T-helper 2 cell treated with Interferon-gamma antibody and Interleukin-4, amounts not matched to agents 100 ng/mL and 5 ng/mL, for 36 hours (primary cell): ENCODE measurements at regions not wholly inside any gene's neighbourhood (a gene's known extent, or its start where the extent isn't known, plus 50 kb on each side); places are given as distances from the start of the nearest gene placed in this dataset.
"Not testable (repeated sequence)": the region's sequence is repeated elsewhere in the genome, so short reads cannot be mapped to it uniquely, and the experiment has no call there.

Experiments used
- intact Hi-C: fragments of 100-400 bp; cut with micrococcal nuclease; formaldehyde crosslinking; loops from one replicate; pipeline ENCODE4 v1.15.1; 2023

DNA sequence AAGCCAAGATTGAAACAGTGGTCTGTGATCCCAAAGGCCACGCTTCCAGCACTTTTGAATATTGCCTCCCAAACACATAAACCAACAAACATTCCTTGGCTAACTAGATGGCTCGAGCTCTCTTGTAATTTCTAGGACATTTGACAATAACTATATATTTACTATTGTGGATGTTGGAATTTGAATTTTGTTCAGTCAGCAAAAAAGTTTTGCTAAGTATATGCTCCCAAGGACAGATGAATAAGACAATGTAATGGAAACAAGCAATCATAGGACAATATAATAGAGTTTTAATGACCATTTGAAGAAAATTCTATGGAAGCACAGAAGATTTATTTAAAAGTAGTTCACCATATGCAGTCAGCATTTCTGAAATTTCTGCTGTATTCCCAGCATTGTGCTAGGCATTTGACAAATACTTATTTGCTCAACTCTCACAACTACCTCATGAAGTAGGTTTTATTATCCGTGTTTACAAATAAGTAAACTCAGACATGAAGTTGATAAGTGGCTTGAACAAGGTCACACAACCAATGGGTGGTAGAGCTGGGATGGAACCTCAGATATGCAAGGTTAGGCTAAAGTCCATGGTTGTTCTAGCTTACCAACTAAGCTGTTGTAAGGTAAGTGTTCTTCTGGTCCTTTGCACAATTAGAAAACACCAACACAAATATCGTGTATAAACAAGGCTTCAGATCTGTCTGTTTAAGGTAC, 205.1 kb downstream of the NUFIP1 start:
- intact Hi-C loops = no loop called here

DNA sequence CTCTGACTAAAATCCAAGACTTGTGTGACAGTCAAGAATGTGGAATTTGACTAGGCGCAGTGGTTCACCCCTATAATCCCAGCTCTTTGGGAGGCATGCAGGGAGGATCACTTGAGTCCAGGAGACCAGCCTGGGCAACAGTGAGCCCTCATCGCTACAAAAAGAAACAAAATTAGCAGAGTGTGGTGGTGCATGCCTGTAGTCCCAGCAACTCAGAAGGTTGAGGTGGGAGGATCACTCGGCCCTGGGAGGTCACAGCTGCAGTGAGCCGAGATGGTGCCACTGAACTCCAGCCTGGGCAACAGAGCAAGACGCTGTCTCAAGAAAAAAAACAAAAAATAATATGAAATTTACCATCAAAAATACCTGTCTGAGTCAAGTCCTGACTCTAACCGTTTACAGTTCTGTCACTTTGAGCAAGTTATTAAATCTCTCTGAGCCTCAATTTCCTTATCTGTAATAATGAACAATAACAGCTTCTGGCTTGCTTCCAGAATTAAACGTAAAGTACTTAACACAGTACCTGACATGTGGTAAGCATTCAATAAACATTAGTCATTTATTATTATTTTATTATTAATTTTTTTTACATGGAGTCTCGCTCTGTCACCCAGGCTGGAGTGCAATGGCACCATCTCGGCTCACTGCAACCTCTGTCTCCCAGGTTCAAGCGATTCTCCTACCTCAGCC, 204.6 kb upstream of the TSC22D1 start:
- intact Hi-C loops = no loop called here

DNA sequence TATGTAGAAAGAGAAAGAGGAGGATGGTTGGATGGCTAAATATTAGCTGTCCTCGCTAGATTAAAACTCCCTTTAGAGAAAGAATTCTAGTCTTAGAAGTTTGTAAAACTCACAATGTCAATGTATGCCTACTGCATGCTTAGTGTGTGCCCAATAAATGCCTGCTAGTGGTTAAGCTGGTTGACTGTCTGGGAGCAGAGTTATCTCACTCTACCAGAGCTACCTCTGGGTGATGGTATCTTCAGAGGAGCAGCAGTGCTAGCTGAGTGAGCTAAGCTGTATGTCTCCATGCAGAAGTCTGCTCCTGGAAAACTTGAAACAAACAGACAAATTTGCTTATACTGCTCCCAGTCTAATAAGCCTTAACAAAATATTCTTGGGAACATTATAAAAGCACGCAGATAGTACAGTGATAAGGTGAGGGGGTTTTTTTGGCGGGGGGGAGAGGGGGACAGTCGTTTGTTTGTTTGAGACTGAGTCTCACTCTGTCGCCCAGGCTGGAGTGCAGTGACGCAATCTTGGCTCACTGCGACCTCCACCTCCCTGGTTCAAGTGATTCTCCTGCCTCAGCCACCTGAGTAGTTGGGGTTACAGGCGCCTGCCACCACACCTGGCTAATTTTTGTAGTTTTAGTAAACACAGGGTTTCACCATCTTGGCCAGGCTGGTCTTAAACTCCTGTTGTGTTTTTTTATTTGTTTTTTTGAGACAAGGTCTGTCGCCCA, 202.8 kb upstream of the TSC22D1 start:
- intact Hi-C loops = no loop called here

DNA sequence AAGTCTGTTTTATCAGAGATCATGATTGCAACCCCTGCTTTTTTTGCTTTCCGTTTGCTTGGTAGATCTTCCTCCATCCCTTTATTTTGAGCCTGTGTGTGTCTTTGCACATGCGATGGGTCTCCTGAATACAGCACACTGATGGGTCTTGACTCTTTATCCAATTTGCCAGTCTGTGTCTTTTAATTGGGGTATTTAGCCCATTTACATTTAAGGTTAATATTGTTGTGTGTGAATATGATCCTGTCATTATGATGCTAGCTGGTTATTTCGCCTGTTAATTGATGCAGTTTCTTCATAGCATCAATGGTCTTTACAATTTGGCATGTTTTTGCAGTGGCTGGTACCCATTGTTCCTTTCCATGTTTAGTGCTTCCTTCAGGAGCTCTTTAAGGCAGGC, 199.2 kb upstream of the TSC22D1 start:
- intact Hi-C loops = not testable (repeated sequence)

DNA sequence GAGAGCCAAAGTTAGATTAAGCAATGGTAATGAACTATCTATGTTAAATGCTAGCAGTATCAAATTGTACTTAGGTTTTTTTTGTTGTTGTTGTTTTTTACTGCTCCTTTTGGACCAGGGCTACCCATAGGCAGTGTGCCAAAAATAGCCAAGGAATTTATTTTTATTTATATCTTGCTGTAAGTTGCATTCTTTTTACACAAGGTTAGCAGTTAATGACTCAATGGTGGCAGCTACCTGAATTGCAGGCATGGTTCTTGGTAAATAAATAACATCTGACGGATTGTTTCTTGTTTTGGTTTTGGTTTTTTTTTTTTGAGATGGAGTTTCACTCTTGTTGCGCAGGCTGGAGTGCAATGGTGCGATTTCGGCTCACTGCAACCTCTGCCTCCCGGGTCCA, 194.8 kb upstream of the TSC22D1 start:
- intact Hi-C loops = no loop called here

DNA sequence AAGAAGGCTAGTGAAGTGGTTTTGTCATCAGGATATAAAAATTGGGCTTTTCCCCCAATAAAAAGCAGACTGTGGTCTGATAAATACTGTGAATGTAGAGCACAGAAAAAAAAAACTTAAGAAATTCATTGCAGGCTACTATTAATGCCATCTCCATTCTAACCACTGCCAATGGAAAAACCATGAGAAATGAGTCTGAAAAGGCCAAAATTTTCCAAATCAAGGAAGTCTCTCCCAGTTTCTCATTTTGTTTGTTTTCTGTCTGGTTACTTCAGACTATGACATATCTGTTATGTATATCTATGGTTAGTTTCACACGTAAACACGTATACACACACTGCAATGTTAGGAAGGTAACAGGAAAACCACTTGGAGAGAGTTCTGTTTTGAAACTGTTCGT, 193.6 kb upstream of the TSC22D1 start:
- intact Hi-C loops = no loop called here

DNA sequence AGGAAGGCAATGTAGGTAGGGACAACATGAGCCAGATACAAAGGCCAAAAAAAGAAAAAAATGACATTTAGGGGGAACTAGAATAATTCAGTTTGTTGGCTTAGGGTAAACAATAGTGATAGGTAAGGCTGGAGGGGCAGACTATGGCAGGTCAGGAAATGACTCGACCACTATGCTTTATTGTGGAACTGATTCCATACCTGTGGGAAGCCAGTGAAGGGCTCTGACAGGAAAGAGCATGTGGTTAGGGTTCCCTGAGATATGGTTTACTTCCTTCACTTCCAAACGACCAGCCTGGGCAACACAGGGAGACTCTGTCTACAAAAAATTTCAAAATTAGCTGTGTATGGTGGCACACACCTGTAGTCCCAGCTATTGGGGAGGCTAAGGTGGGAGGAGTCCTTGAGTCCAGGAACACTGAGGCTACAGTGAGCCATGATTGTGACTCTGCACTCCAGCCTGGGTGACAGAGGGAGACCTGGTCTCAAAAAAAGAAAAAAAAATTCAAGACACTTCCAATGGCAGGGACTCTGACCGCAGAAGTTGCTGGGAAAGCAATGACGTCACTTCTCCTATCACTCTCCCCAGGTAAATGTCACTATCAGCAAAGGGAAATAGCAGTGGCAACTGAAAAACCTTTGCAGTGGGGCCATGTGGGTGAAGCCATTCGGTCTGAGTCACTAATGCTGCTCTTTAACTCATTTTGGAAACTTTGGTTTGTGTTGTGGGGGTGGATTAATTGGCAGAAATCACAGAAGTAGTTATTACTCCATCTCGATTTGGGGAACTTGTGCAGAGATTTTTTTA, 192.8 kb upstream of the TSC22D1 start:
- intact Hi-C loops = no loop called here

DNA sequence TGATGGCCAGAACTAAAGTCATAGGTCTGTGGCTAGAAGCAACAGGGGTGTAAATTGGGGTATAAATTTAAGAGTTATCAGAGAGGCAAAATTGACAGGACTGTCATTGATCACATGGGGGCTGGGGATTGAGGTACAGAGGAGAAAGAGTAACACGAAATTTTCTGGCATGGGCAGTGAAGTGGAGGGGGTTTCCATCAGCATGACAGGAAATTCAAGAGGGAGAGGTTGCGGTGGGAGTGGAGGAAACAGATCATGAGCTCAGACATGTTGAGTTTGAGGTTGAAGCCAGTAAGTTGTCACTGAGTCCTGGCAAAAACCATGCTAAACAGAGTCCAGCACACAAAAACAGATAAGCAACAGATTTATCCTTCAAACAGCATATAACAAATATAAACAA, 192.1 kb upstream of the TSC22D1 start:
- intact Hi-C loops = no loop called here

DNA sequence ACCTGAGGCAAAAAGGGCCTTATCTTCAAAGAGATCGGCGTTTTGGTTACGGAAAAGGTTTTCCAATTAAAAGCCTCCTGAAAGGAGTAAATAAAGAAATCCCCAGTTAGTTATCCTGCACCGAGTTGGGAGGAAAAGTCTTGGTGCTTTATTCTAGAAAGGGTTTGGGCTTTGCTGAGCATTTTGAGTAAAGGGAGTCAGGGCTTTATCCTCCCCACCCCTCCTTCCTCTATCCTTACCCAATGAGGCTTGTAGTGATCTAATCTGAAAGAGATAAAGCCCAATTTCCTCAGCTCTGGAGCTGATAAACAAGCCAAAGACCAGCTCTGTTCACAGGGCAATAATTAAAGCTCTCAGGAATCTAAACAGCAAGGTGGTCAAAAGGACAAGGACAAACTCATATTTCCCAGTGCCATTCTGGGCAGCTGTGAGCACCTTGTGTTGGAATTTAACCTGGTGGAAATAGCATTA, 188.9 kb upstream of the TSC22D1 start:
- intact Hi-C loops = no loop called here

DNA sequence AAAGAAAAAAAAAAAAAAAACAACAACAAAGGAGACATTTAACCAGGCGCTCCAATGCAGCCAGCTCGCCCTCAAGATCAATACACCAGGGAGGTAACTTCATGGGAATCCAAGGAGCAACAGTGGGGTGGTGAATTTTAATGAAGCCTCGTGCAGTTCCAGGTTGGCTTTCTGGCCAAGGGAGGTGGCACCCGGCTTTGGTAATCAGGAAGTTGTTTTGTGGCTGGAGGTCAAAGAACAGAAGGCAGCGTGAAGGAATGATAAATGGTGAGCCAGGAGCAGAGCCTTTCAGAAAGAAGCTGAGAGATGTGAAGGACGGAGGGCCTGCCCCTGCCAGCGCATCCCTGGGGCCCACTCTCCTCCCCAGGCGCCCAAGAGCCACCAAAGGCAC, 188.2 kb upstream of the TSC22D1 start:
- intact Hi-C loops = no loop called here

DNA sequence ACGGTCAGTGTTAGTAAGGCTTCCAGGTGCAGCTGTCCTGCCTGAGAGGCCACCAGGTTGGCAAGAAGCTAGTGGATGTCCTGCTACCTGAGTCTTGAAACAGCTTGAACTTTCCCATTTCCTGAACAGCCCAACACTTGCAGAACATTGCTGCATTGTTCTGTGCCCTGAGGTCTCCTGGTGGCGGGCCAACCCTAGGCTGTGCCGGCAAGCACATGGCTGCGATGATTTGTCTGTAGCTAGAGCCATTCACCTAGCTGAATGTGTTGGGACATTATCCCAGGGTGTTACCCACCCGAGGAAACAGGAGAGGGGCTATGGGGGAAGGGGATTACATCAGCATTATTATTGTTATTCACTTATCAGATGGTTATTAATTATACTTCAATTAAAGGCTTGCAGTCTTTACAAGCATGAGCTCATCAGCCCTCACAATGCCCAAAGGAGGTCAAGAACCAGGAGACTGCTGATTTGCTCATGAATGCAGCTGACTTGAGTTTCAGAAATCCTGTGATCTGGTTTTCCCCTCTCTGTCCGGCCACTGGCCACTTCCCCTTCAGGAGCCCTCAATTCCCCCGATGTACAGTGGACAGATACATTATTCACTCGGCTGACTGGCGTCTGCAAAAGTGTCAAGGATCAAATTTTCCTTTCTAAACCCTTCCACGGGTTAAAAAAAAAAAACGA, 187.6 kb upstream of the TSC22D1 start:
- intact Hi-C loops = no loop called here

DNA sequence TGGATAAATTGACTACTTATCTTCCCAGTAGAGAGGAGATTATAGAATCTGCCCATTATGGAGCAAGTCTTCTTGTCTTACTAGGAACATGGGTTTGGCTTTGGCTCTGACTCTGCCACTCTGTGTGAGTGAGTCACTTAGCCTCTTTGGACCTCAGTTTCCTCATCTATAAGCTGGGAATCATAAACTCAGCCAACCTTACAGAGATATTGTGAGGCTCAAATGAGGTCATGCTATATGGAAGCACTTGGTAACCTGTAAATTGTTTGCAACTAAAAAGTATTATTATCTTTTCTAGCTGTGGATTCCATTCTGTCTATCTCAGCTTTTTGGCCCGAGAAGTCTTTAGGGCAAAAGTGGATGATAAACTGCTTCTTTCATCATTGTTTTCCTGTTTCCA, 186.8 kb upstream of the TSC22D1 start:
- intact Hi-C loops = no loop called here

DNA sequence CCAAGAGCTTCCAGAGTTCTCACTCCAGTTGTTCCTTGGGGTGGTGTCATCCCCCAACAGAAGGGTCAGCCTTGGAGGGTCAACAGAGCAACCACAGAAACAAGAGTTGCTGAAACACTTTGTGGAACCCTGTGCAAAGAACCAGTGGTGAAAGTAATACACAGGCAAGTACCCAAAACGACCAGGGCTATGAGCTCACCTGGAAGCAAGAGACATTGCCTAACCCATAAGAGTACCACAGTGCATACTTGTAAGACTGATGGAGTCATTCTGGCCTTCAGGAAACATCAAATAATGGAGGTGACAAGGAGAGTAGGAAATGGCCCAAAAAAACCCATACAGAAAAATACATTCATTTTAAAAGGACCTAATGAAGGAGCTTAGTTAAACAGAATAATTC, 184.3 kb upstream of the TSC22D1 start:
- intact Hi-C loops = no loop called here

DNA sequence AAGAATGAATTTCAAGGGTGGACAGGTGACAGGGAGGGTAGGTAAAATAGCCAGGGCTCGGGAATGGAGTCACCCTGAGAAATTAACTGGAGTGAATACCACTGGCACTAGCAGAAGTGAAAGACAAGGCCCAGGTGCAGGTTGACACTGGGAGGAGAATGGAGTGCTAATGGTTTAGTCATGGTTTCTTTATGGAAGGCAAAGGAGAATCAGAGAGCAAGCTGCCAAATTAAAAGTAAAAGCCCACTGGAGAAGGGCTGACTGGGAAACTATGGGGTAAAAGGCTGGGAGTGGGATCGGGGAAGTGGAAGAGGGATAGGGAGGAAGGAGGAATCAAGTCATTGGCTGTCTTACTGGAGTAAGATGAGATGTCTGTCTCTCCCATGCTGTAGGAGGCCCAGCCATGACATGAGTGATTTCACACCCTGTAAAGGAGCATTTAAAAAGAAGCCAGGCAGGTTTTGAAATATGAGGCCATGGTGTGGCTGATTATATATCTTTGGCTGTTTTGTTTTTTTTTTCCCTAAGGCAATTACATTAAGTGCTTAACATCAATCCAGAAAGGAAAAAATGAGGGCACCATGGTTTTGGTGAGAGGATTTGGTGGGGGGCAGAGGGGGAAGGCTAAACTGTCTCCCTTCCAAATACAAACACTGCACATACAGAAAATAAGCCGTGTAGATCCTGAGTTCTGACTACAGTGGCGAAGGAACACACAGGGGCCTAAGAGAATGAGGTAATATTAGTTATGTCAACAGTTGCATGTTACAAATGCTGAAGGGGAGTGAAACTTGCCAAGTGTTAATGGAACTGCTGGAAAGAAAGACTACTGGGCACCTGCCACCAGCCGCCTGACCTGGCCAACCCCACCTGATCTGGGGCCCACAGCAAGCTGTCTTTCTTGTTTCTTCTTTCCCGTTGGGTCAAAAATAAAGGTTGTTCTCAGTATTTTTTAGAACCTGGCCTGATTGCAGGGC, 183.5 kb upstream of the TSC22D1 start:
- intact Hi-C loops = no loop called here

DNA sequence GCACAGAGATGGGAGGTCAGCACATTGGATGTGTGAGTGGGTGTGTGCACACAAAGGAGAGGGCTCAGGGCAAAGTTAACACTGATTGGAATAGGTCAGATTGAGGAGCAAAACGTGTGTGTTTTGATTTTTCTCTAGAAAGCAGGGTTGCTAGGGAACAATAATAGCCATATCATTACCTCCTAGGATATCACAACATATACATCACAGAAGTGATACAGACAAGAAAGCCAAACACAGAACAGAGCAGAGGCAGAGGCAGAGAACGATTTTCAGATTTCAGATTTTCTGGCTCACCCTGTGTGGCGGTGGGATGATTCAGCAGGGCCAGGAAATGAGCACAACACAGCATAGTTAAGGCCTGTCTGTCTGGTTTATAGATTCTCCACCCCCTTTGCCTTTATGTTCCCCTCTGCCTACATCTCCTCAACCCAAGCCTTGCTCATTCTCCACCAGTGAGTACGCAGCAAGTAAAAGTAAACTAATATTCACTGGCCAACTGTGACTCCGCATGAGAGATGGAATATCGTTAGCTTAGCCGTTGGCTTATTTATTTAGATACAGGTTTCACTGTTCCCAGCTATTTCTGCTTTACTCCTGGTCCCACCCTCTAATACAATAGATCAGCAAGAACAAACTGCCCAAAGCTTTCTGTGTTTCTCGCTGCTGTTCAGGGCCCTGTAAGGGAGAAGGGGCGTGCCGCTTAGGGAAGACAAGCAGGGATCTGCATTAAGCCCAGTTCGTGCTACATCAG, 182.7 kb upstream of the TSC22D1 start:
- intact Hi-C loops = no loop called here

DNA sequence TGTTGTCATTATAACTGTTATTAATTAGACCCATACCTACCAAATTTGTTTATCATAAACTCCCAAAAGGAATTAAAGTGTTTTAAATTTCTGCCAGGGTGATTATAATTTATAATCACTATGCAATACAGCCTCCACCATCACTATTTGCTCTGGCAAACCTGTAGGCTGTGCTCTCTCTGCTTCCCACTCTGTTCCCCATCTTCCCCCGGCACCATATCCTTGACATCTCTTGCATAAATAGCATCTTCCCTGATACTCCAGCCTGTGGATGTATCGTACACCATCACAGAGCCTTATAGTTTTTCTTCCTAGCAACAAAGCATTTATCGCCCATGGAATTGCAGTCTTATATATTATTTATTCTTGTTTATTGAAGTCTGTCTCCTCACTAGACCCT, 181.5 kb upstream of the TSC22D1 start:
- intact Hi-C loops = no loop called here

DNA sequence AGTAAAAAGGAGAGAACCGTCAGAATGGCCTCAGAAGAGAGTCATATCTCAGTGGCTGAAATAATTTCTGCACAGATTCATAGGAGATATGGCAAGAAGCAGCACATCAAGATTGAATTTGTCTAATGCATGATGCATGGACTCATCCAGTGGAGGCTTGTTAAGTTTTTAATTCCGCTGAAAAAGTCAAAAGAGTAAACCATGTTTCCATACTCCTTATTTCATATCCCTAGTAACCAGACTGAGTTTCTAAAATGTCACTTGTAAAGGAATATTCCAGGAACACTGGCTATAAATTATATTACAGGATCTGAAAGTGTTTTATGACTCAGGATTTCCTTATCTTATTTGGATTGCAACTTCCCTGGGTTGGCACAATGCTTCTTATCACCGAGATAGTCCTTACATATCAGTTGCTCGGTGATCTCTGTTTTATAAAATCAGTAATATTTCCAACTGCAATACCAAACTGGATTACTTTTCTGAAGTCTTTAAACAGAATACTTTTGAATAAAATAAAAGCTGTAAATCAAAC, 180.2 kb upstream of the TSC22D1 start:
- intact Hi-C loops = no loop called here

DNA sequence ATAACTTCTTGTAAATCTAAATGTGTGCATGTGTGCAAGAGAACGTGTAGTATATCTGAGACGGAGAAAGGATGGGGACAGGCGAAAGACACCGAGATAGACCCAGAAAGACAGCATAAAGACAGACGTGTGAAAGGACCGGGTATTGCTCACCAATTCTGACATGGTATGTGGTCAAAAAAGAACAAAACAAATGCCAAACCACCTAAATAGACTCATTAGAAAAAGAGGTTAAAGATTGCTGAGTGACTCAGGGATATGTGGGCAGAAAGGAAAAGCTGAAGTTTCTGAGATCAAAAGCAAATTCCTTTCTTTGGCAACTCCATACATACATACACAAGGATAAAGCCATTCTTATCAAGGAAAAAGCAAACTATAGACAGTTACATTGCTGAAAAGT, 179.7 kb upstream of the TSC22D1 start:
- intact Hi-C loops = no loop called here

DNA sequence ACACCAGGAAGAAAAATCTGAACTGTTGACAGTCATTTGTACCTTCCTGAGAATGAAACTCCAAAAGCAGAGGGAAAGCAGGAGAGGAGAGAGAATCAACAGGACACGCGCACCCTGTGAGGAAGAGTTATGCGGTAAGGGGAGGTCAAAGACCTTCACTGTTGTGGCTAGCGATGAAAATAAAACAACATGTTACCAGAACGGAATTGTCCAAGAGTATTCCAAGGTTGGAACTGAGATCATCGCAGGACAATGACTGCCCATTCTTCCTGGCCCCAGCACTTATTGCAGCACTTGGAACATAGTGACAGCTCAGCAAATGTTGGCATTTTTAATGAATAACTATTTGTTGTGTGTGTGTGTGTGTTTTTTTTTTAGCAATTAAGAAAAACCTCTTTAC, 176.0 kb upstream of the TSC22D1 start:
- intact Hi-C loops = no loop called here
